ENCODE measurements at regions not wholly inside any gene's neighbourhood (a gene's known extent, or its start where the extent isn't known, plus 50 kb on each side); places are given as distances from the start of the nearest gene placed in this dataset.
"Not testable (repeated sequence)": the region's sequence is repeated elsewhere in the genome, so short reads cannot be mapped to it uniquely, and the experiment has no call there.

- DNase-seq (ENCODE audit: low read depth), result no peak
These were observed 196.9 kb downstream of the ZIC5 start for GRCh38 chr13:99774644-99775043.

GRCh38 chr13:99768986-99769385 lies 202.6 kb downstream of the ZIC5 start:
- DNase-seq (ENCODE audit: low read depth), result no peak

- DNase-seq (ENCODE audit: low read depth), result no peak
These were observed 204.9 kb downstream of the ZIC5 start for GRCh38 chr13:99766641-99767045.

- DNase-seq (ENCODE audit: low read depth), result no peak
These were observed 205.7 kb downstream of the ZIC5 start for GRCh38 chr13:99765869-99766268.

GRCh38 chr13:99760456-99760855 lies 211.1 kb downstream of the ZIC5 start:
- no peak for DNase-seq (ENCODE audit: low read depth)

- DNase-seq (ENCODE audit: low read depth), result no peak
These were observed 212.4 kb downstream of the ZIC5 start for GRCh38 chr13:99759163-99759552.

GRCh38 chr13:99758460-99759162 lies 213.0 kb downstream of the ZIC5 start:
- no peak for DNase-seq (ENCODE audit: low read depth)

- DNase-seq (ENCODE audit: low read depth), result no peak
These were observed 213.7 kb downstream of the ZIC5 start for GRCh38 chr13:99757756-99758459.

GRCh38 chr13:99756281-99756680 lies 215.3 kb downstream of the ZIC5 start:
- DNase-seq (ENCODE audit: low read depth), result no peak

GRCh38 chr13:99754750-99755149 lies 216.8 kb downstream of the ZIC5 start:
- DNase-seq (ENCODE audit: low read depth), result not testable (repeated sequence)

- DNase-seq (ENCODE audit: low read depth), result no peak
These were observed 219.2 kb downstream of the ZIC5 start for GRCh38 chr13:99752373-99752772.

- no peak for DNase-seq (ENCODE audit: low read depth)
These were observed 219.9 kb downstream of the ZIC5 start for GRCh38 chr13:99751517-99752199.

- DNase-seq (ENCODE audit: low read depth), result no peak
These were observed 220.6 kb downstream of the ZIC5 start for GRCh38 chr13:99750951-99751350.

GRCh38 chr13:99749271-99750019 lies 222.1 kb downstream of the ZIC5 start:
- no peak for DNase-seq (ENCODE audit: low read depth)

- DNase-seq (ENCODE audit: low read depth), result no peak
These were observed 224.2 kb downstream of the ZIC5 start for GRCh38 chr13:99747403-99747710.

GRCh38 chr13:99746637-99747402 lies 224.7 kb downstream of the ZIC5 start:
- DNase-seq (ENCODE audit: low read depth), result no peak

- DNase-seq (ENCODE audit: low read depth), result no peak
These were observed 228.5 kb downstream of the ZIC5 start for GRCh38 chr13:99743094-99743493.

GRCh38 chr13:99741960-99742359 lies 229.6 kb downstream of the ZIC5 start:
- DNase-seq (ENCODE audit: low read depth), result no peak

GRCh38 chr13:99740251-99740979 lies 231.2 kb downstream of the ZIC5 start:
- no peak for DNase-seq (ENCODE audit: low read depth)

- DNase-seq (ENCODE audit: low read depth), result no peak
These were observed 232.9 kb downstream of the ZIC5 start for GRCh38 chr13:99738626-99739025.
